K562 (cell line): ENCODE measurements at regions not wholly inside any gene's neighbourhood (a gene's known extent, or its start where the extent isn't known, plus 50 kb on each side); places are given as distances from the start of the nearest gene placed in this dataset.

Experiments used
- FOXP1 ChIP-seq: sonication (generic); formaldehyde crosslinking; IDR thresholded peaks from 2 replicates; pipeline ENCODE4 v1.8.0; 2022; ENCODE audit warnings: mild to moderate bottlenecking, missing genetic modification reagents
- POLR2A ChIP-seq: fragments of 450-650 bp; conservative IDR thresholded peaks from 2 replicates; pipeline ENCODE4 v1.6.1; 2016
- POLR2AphosphoS5 ChIP-seq: IDR thresholded peaks from 2 replicates; pipeline ENCODE4 v1.6.1; 2011; ENCODE audit warnings: mild to moderate bottlenecking, low read depth, low read length, moderate library complexity; ENCODE audit not compliant: control insufficient read depth, insufficient read depth
- SP2 ChIP-seq: IDR thresholded peaks from 2 replicates; pipeline ENCODE4 v1.6.1; 2011; ENCODE audit warnings: mild to moderate bottlenecking, low read depth, low read length, moderate library complexity; ENCODE audit not compliant: poor library complexity, severe bottlenecking; ENCODE audit errors: extremely low read depth
- SRSF9 ChIP-seq: fragments of 200-400 bp; formaldehyde crosslinking; IDR thresholded peaks from 2 replicates; pipeline ENCODE4 v1.6.1; 2017; ENCODE audit warnings: low read depth, low read length, borderline replicate concordance
- UBTF ChIP-seq, 2 experiments: IDR thresholded peaks; 2 replicates each; pipeline ENCODE4 v1.6.1; 2012; ENCODE audit warnings: improper control_type of control experiment in 2 of 2, low read depth in 2 of 2, low read length in 2 of 2, borderline replicate concordance in 1 of 2
- ZBED1 ChIP-seq: IDR thresholded peaks from 2 replicates; pipeline ENCODE4 v1.6.1; 2014
- ZNF584 ChIP-seq: fragments of 200-800 bp; sonication (Bioruptor generic); IDR thresholded peaks from 2 replicates; pipeline ENCODE4 v1.6.1; 2016; ENCODE audit warnings: low read depth, mild to moderate bottlenecking, missing genetic modification characterization, missing compliant biosample characterization

- TF ChIP-seq SP2 (no peak), POLR2A (no peak), ZNF584 (CRISPR knock-in tag) (no peak), SRSF9 (no peak), ZBED1 (no peak), UBTF (IDR thresholded peaks at IDR 0.05; ENCODE audit: borderline replicate concordance in 1 of 2, low read depth in 2 of 2, low read length in 2 of 2) (no peak), FOXP1 (CRISPR knock-in tag) (no peak), POLR2AphosphoS5 (no peak)
Measured at GRCh38 chr14:54121466-54122027, 164.9 kb upstream of the BMP4 start.
